CD1c-positive myeloid dendritic cell (primary cell): ENCODE measurements at regions not wholly inside any gene's neighbourhood (a gene's known extent, or its start where the extent isn't known, plus 50 kb on each side); places are given as distances from the start of the nearest gene placed in this dataset.

Experiments
- DNase-seq: peaks from one replicate; pipeline ENCODE4 v3.0.0-alpha.2; 2016; ENCODE audit errors: extremely low spot score

DNA sequence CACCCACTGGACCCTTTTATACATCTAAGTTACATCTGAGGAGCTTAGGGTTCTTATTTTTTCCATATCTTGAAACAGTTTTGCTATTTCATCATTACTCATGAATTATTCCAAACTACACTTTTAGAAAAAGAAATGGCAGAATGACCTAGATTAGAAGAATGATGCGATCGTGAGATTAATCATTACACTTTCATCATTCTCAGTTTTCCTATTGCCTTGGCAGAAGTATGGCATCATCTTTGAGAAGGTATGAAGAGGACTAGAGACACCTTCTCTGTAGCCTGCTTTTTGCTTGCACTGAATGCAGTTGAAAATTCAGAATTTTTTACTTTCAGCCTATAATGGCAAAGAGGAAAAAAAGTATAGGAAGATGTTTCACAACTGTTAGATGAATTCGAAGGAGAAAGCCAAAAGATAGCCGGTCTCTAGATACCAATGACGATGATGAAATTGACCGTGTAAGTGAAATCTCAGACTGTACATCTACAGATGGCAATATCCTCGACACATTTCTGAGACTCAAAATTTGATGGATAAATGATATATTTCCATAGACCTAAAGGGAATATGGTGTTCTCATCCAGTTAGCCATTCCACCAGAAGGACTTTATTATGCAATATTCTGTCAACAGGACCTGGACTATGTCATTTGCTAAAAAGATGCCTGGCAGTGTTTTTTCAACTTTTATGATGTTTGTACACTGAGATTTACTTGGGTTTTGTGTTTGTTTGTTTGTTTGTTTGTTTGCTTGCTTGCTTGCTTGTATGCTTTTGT lies 191.8 kb downstream of the TOMM20 start:
- DNase-seq: peak; percentile 44

DNA sequence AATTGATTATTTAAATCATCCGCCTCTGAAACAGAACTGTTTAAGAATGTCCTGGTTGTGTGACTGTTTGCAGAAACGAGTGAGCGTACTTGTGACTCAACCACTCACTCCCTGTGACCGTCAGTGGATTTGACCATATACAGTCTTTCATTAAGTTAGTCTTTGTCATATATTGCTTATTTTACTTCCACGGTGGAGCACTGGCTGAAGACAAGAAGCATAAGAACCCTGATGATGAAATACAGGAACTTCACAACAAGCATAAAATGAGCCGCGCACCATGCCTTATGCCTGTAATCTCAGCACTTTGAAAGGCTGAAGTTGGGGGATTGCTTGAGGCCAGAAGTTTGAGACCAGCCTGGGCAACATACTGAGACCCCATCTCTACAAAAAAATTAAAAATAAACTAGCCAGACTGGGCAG lies 194.0 kb downstream of the TOMM20 start:
- peak; percentile 91 for DNase-seq

DNA sequence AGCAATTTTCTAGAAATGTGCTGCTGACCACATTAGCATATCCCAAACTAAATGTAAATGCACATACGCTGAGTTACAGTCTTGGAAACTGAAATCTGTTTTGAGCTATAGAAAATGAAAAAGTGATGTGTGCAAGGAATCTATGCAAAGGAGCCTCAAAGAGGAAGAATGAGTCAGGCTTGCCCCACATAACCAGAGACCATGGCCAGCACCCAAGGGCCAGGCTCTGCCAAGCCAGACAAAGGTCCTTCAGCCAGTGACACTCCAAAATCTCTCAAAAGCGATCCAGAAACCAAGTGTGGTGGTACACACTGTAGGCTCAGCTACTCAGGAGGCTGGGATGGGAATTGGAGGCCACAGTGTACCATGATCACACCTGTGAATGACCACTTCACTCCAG lies 195.2 kb downstream of the TOMM20 start:
- DNase-seq: peak; percentile 89

DNA sequence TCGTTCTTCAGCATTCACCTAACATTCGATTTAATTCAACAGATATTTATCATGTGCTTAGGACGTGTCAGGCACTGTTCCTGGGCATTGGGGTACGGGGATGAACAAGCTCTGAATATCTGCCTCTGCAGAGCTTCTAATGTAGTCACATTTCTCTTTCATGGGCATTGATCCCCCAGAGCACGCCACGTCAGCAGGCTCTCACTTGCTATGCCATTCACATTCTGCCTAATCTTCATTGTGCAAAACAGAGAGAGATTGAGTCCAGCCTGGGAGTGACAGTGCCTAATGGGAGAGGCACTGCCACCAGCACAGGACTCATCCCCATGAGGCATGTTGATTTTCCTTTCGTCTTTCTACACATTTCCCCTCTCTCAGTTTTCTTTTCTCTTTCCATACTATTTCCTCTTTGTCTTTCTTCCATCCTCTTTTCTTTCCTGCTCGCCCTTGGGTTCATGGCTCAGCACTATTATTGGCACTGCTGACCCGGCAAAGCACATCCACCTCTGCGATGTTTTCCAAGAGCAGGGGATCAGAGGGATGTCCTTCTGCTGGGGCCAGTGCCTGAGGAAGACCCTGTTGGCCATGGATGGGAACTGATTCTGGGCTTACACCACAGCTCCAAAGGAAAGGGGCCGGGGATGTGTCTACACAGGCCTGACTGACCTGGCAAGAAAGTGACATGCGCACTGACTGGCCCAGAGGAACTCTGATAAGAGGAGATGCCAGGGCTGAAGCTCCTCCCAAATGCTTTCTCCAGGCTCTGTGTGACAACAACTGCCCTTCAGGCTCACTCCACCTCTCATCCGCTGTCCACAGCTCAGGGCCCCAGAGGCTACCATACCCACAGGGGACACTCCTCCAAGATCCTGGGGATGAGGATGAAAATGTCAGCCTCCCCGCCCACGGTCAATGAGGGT lies 195.9 kb downstream of the TOMM20 start:
- DNase-seq: peak; percentile 61

DNA sequence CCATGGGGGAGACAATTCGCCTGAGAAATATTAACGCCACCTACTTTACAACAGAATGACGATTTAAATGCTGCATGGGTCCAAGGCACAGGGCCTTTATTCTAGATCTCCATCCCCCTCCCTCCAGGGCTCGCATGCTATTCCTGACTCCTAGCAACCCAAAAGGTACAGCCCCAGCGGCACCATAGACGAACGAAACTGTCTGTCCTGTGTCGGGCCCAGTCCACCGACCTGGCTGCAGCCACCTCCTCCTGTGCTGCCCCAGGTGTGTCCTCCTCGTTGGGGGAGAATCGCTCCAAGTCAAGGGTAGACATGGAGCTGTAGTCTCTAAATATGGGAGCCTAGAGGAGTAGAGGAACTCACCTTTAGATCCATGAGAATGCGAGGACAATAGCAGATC lies 196.5 kb downstream of the TOMM20 start:
- DNase-seq: no peak

DNA sequence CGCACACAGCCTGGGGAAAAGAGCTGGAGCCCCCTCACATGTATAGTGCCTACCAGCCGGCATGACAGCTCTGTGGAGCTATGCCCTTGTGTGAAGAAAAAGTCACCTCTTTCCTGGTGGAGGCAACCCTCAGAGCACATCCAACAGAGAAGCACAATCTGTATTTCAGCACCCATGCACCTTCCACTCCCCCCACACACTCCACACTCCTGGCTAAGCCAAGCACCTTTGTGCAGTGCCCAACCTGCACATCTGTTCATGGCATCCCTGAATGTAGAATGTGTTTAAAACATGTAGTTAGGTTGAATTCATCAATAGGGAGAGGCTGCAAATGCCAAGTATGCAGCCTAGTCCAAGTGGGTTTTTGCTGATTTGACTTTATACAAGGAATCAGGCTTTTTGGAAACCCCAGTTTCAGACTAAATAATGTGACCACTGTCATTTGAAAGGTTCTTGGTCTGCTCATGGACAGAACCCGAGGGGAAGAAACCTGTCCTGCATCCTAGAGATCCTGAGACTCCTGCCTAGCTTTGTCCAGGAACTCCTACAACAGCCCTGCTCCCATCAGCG lies 197.1 kb downstream of the TOMM20 start:
- DNase-seq: no peak

DNA sequence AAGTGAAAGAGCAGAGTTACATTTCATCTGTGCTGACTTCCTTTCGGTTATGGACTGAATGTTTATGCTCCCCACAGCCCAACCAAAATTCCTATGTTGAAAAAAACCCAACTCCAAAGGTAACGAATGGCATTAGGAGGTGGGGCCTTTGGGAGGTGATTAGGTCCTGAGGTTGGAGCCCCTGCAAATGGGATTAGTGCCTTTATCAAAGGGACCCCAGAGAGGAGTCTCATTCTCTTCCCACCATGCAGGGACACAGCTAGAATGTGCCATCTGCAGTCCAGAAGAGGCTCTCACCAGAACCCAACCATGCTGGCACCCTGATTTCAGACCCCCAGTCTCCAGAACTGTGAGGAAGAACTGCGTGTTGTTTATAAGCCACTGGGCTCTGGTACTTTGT lies 199.3 kb downstream of the TOMM20 start:
- DNase-seq: no peak

DNA sequence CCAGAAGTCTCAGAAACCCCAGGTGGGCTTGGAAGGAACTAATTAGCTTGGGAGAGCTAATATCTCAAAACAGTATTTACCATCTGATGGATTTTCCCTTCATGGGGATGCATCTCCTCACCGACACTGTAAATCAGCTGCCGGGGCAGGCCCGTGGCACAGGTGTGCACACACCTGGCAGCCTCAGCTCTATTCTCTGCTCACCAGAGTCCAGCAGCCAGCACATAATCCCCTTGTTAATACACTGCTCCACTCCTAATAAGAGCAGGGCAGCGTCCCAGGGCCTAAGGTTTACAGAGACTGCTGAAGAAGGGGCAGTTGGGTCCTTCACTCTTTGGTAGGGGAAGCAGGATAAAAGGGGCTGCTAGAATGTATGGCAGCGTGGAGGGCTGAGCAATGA lies 200.0 kb downstream of the TOMM20 start:
- no peak for DNase-seq

DNA sequence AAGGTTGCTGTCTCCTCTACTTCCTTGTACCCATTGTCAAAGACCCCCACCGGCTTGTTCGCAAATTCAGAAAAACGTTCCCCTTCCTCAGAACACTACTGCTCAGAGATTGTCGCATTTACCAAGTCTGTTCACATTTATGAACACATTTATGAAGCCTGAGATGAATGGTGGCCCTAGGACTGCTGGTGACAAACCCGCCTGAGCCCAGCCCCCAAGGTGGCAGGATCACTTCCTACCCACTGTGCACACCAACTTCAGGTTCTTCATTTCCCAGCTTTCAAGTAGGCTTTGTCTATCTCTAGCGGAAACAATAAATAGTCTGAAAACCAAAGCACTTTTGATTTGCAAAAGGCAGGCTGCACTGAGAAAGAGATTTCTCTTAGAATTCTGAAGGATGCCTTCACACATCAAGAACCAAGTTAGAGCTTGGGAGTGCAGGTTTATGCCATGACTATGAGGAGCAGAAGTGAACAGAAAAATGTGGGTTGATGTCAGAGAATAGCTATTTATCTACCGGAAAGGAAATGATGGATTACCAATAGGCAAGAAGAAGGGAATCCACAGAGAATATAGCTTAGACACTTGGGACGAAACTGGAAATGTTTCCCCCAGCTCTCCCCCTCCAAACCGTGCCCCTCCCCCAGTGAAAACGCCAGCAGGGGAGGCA lies 200.5 kb downstream of the TOMM20 start:
- DNase-seq: no peak

DNA sequence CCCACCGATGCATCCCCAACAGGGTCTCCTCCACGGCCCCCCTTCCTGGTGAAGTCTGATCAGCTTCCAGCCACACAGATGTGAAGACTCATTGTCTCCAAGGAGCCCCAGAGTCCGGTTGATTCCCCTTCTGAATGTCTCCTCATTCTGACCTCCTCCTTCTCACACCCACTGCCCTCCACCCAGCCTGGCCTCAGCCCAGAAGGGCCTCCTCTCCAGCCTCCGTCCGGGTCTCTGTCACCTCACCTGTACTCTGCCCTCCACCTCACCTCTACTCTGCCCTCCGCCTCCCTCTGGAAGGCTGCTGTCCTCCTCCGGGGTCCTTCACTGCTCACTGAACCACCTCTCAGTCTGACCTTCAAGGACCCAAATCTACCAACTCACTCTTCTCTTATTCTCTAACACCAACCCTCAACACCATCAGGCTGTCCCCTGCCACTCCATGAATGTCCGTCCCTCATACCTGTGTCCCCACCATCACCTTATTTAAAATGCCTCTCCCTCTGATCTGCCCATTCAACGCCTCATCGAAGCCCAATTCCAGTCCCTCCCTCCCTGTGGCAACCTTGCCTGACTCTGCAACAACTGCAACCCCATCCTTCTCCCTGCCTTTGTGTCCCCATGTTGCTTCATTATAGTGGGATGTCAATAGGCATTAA lies 201.2 kb downstream of the TOMM20 start:
- no peak for DNase-seq

DNA sequence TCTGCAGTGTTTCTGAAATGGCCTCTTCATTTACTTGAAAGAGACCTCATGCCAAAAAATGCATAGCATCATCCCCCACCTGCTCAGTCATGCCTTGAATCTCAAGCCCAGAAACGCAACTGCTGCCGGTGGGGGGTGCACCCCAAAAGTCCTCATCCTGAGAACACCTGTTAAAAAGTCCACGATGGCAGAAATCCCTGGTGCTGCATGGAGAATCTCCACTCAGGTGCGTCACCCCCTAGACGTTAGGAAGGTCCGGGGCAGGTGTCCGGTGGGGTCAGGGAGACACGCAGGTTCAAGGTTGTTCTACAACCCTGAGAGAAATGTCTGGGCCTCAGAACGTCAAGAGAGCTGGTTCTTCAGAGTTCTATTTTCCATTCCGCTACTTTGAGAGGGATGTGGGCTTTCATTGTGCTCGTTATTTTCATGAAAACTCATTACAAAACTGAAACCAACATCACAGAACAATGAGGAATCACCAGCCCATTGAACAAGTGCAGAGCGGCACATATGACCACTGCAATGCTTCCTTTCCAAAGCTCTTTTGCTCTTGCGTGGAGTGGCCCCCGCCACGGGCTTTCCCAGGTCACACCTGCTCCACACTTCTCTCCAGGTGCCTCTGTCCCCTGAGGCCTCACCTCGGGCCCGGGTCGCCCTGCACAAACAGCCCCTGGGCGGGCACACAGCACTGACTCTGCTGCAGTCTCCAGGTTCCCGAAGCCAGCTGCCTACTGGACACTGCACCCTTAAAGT lies 201.9 kb downstream of the TOMM20 start:
- peak; percentile 71 for DNase-seq

DNA sequence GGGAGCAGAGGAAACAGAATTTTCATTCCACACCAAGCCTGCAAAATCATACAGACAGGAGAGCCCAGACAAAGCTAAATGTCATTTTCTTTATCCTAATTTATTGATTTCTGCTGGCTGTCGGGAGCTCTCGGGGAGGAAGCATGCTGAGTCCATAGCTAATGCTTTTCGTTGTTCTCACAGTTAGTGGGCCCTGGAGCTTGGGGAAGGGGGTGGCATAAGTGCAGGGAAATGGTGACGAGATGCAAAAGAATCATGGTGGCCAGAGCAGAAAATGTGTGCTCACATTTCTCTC lies 202.4 kb downstream of the TOMM20 start:
- DNase-seq: no peak

DNA sequence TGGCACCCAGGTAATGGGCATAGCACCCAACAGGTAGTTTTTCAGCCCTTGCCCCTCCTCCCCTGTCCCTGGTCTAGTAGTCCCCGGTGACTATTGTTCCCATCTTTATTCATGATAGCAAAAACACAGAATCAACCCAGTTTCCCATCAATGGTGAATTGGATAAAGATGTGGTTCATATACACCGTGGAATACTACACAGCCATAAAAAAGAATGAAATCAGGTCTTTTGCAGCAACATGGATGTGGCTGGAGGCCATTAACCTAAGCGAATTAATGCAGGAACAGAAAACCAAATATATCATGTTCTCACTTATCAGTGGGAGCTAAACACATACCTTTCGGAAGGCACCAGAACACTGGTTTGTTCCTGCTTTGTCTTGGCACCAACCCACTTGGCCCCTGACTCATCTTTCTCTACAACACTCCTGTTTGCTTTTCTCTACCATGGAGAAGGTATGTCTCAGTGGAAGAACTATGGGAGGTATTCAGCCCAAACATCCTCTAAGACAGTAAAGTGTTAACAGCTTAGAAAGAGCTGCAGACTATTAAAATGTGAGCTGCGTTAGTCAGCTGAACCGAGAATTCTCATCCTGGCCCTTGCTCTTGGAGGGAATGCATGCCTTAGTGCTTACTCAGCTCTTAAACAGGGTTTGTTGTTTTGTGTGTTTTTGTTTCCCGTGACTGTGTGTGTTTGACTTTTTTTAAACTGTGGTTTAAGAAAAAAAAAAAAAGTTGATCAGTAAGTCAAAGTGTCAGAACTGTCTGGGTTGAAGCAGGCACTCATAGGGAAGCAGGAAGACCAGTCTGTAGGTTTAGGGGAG lies 203.0 kb downstream of the TOMM20 start:
- peak; percentile 41 for DNase-seq

DNA sequence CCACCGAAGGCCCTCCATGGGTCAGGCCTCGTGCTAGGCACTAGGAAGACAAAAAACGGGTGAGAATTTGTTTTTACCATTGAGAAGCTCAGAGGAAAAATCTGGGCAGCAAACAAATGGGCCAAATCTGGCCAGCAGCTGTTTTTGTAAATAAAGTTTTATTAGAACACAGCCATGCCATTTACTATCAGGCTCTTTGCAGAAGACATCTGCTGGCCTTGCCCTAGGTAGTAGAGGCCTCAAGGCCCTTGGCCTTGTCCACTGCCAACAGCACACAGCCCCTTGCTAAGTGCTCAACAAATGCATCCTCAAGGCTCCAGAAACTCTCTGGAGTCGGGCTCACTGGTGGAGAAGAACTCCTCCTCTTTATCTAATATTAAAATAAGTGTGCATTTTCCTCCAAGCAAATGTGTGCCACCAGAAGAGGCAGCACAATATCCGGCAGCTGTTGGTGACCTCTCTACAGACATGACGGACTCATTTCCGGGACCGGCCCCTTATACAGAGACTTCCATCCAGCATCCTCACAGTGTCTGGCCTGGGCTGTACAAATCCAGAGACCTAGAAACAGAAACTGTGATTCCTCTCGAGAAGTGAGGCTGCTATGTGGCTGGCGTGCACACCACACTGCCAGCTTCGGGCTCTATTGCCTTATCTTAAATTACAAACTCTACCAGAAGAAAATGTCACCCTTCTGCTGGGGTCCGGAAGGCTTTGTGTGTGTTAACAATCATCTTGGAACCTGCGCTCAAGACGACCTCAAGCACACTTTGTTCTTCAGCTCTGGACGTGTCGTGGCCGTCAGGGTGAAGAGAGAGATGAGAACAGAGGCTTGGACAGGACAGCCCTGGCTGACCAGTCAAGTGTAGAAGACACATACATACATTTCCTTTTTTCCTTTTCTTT lies 203.9 kb downstream of the TOMM20 start:
- no peak for DNase-seq

DNA sequence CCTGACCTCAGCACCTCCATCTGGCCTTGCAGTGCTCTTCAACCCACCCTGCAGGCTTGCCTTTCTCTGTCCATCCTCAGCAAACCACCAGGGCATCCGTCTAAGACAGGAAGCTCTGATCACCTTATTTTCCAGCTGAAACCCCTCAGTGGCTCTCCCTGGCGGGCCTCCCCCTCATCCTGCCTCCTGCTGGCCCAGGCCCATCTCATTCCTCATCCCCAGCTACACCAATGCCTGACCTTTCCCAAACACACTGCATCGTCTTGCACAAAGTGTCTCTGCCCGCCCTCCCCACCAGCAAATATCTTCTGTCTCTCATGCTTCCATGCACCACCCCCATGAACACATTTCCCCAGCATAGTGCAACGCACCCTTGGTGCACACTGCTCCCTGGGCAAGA lies 205.0 kb downstream of the TOMM20 start:
- no peak for DNase-seq

DNA sequence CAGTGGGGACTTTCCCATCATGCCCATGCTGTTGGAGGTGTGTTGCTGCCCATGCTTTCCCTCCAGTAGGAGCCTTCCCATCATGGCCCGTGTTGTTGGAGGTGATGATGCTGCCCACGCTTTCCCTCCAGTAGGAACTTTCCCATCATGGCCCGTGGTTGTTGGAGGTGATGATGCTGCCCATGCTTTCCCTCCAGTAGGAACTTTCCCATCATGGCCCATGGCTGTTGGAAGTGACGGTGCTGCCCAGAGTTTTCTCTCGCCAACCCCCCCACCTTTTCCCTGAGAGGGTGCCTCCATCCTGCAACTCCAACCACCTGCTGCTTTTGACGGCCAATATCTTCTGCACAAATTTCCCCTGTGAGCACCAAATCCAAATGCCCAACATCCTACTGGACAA lies 205.7 kb downstream of the TOMM20 start:
- no peak for DNase-seq

DNA sequence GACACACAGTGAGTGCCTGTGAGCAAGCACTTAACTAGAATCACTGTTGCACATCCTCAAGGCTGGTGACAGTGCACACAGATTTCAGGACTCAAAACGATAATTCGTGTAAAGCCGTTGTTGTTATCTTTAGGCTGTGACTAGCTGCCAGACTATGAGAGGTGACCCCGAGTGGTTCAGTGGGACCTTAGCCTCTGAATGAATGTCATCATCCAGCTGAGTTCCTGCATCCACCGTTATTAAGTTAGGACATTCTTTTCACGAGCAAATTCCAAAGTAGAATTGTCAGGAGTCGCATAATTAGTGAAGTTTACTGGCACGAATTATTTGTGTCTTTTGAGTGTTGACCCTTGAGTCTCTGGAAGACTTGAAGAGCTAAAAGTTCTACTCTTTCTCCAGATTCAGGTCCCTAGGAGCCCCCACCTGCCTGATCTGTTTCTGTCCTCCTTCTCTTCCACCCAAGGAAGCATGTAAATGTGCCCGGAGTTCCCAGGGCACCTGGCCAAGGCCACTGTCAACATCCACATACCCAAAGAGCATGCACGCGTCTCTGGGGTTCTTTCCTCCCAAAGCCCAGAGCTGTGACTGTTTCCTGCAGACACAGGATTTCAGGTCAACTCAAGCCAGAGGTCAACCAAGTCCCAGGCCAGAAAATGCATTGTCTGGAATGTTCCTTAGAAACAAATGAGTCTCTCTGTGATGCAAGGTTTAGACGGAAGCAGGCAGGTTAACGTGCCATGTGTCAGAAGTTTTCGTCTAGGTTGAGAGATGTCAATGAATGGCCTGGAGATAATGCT lies 207.2 kb downstream of the TOMM20 start:
- no peak for DNase-seq

DNA sequence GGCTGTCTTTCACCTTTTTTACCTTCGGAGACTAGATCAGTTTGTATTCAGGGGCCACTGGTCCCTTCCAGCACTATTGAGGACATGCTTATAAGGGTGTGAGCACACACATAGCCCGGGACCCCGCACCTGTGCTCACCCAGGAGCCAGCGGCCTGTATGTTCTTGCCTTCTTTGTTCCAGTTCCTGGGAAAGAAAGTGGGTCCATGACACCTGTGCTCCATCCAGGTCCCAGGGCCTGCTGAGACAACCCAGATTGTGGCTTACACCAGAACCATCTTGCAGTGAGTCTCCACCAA lies 207.8 kb downstream of the TOMM20 start:
- DNase-seq: no peak
